IMR-90 (cell line): ENCODE measurements at regions not wholly inside any gene's neighbourhood (a gene's known extent, or its start where the extent isn't known, plus 50 kb on each side); places are given as distances from the start of the nearest gene placed in this dataset.

Experiments
- ATAC-seq: fragments of 200-7000 bp; cut with Tn5 transposase; 2 replicates; pipeline ENCODE4 v1.9.1; 2020; ENCODE audit warnings: low read depth, mild to moderate bottlenecking, moderate library complexity
- BruUV-seq: library from RNA; stranded (reverse); fragments of 400-500 nt; replicated peaks from 2 replicates; lab custom pipeline; 2021; lab: Mats Ljungman, UMichigan
- CTCF ChIA-PET: fragments of 300-600 bp; formaldehyde crosslinking; extraction: SDS; loops from one replicate; lab custom pipeline; 2021; ENCODE audit warnings: antibody characterized with exemption; lab: Yijun Ruan, JAX
- POLR2A ChIA-PET: fragments of 300-600 bp; sonication (Branson Sonifier 250); formaldehyde crosslinking; loops from one replicate; lab custom pipeline; 2022; ENCODE audit warnings: antibody characterized with exemption; ENCODE audit not compliant: unreplicated experiment; lab: Charles Lee
- DNase-seq: peaks from one replicate; pipeline ENCODE4 v3.0.0; 2013
- H2AFZ ChIP-seq: replicated peaks from 2 replicates; pipeline ENCODE3; 2013; ENCODE audit warnings: low read length, mild to moderate bottlenecking; ENCODE audit not compliant: poor library complexity
- H2AK5ac ChIP-seq: 2 replicates; pipeline ENCODE4 v1.6.1; 2013; ENCODE audit warnings: low read depth, low read length, inconsistent platforms
- H2AK9ac ChIP-seq: replicated peaks from 2 replicates; pipeline ENCODE3; 2013; ENCODE audit warnings: mild to moderate bottlenecking, low read depth, low read length, moderate library complexity; ENCODE audit not compliant: poor library complexity
- H2BK120ac ChIP-seq: 2 replicates; pipeline ENCODE4 v1.6.1; 2013; ENCODE audit warnings: low read depth, low read length, inconsistent platforms
- H2BK15ac ChIP-seq: 3 replicates; pipeline ENCODE4 v1.6.1; 2013; ENCODE audit warnings: low read depth, low read length, inconsistent platforms
- H2BK20ac ChIP-seq: 2 replicates; pipeline ENCODE4 v1.6.1; 2013; ENCODE audit warnings: low read depth, mild to moderate bottlenecking, inconsistent platforms, low read length, moderate library complexity
- H2BK5ac ChIP-seq: 2 replicates; pipeline ENCODE4 v1.6.1; 2013; ENCODE audit warnings: mild to moderate bottlenecking, low read depth, low read length, inconsistent platforms; ENCODE audit not compliant: poor library complexity, severe bottlenecking
- H3K14ac ChIP-seq: replicated peaks from 2 replicates; pipeline ENCODE4 v1.6.1; 2013; ENCODE audit warnings: low read depth, low read length, inconsistent platforms
- H3K18ac ChIP-seq: 2 replicates; pipeline ENCODE4 v1.6.1; 2013; ENCODE audit warnings: low read depth, low read length, control low read depth
- H3K23ac ChIP-seq: 2 replicates; pipeline ENCODE4 v1.6.1; 2013; ENCODE audit warnings: low read depth, low read length, inconsistent platforms
- H3K27ac ChIP-seq: 2 replicates; pipeline ENCODE4 v1.5.1; 2013; ENCODE audit warnings: mild to moderate bottlenecking, control low read depth, low read length; ENCODE audit not compliant: insufficient read depth
- H3K27me3 ChIP-seq: 2 replicates; pipeline ENCODE4 v1.6.1; 2013; ENCODE audit warnings: low read length; ENCODE audit not compliant: control insufficient read depth, insufficient read depth
- H3K36me3 ChIP-seq: 2 replicates; pipeline ENCODE4 v1.6.1; 2013; ENCODE audit warnings: low read length, mixed read lengths; ENCODE audit not compliant: control insufficient read depth, insufficient read depth
- H3K4ac ChIP-seq: 2 replicates; pipeline ENCODE4 v1.6.1; 2013; ENCODE audit warnings: low read depth, low read length, inconsistent platforms
- H3K4me1 ChIP-seq: 2 replicates; pipeline ENCODE4 v1.6.1; 2013; ENCODE audit warnings: low read length, mixed read lengths; ENCODE audit not compliant: control insufficient read depth, insufficient read depth
- H3K4me2 ChIP-seq: 2 replicates; pipeline ENCODE4 v1.6.1; 2013; ENCODE audit warnings: low read depth, mild to moderate bottlenecking, control low read depth, low read length, moderate library complexity
- H3K4me3 ChIP-seq: 2 replicates; pipeline ENCODE4 v1.5.1; 2013; ENCODE audit warnings: low read depth, mild to moderate bottlenecking, control low read depth, low read length, moderate library complexity; ENCODE audit not compliant: insufficient read depth
- H3K56ac ChIP-seq: 2 replicates; pipeline ENCODE4 v1.6.1; 2013; ENCODE audit warnings: low read length, inconsistent platforms; ENCODE audit not compliant: insufficient read depth; ENCODE audit errors: extremely low read depth
- H3K79me1 ChIP-seq, 2 experiments: 2 replicates each; pipeline ENCODE4 v1.6.1; 2013; ENCODE audit warnings: low read length in 2 of 2, inconsistent platforms in 1 of 2, low read depth in 1 of 2
- H3K9ac ChIP-seq: 2 replicates; pipeline ENCODE4 v1.6.1; 2013; ENCODE audit warnings: low read depth, low read length, control low read depth
- H3K9me1 ChIP-seq: 2 replicates; pipeline ENCODE4 v1.6.1; 2013; ENCODE audit warnings: low read length, inconsistent platforms; ENCODE audit not compliant: insufficient read depth
- H3K9me3 ChIP-seq: 2 replicates; pipeline ENCODE4 v1.6.1; 2013; ENCODE audit warnings: low read length; ENCODE audit not compliant: control insufficient read depth, insufficient read depth
- H4K20me1 ChIP-seq: 2 replicates; pipeline ENCODE4 v1.6.1; 2013; ENCODE audit warnings: low read length, inconsistent platforms; ENCODE audit not compliant: insufficient read depth
- H4K5ac ChIP-seq: 2 replicates; pipeline ENCODE4 v1.6.1; 2013; ENCODE audit warnings: mild to moderate bottlenecking, low read depth, low read length, control low read depth
- H4K8ac ChIP-seq, 2 experiments: 2 replicates each; pipeline ENCODE4 v1.6.1; 2013; ENCODE audit warnings: low read depth in 2 of 2, low read length in 2 of 2, control low read depth in 1 of 2, inconsistent platforms in 1 of 2
- H4K91ac ChIP-seq: 2 replicates; pipeline ENCODE4 v1.6.1; 2013; ENCODE audit warnings: low read depth, low read length, inconsistent platforms; ENCODE audit not compliant: insufficient read depth
- BHLHE40 ChIP-seq: fragments of 150-350 bp; IDR thresholded peaks from 2 replicates; pipeline ENCODE4 v1.6.1; 2016; ENCODE audit warnings: mild to moderate bottlenecking, low read depth, low read length
- CHD1 ChIP-seq: IDR thresholded peaks from 2 replicates; pipeline ENCODE4 v1.6.1; 2012; ENCODE audit warnings: low read depth, low read length, improper control_type of control experiment
- FOS ChIP-seq: fragments of 150-350 bp; IDR thresholded peaks from 2 replicates; pipeline ENCODE4 v1.6.1; 2016; ENCODE audit warnings: low read depth, low read length
- MXI1 ChIP-seq: IDR thresholded peaks from 2 replicates; pipeline ENCODE4 v1.6.1; 2012; ENCODE audit warnings: low read depth, mild to moderate bottlenecking, low read length, moderate library complexity, borderline replicate concordance
- POLR2A ChIP-seq: IDR thresholded peaks from 2 replicates; pipeline ENCODE4 v1.6.1; 2012; ENCODE audit warnings: mild to moderate bottlenecking, low read depth, low read length
- SMC3 ChIP-seq: fragments of 150-350 bp; IDR thresholded peaks from 2 replicates; pipeline ENCODE4 v1.6.1; 2016; ENCODE audit warnings: low read depth, mild to moderate bottlenecking, antibody characterized with exemption, low read length, moderate library complexity
- USF2 ChIP-seq: fragments of 150-350 bp; IDR thresholded peaks from 2 replicates; pipeline ENCODE4 v1.6.1; 2017; ENCODE audit warnings: mild to moderate bottlenecking, antibody characterized with exemption, low read length, low read depth
- WGBS, 2 experiments: methylation state at CpG; one replicate each; pipeline versions ENCODE4 v1.1.5 to v1.1.7; 2013; ENCODE audit warnings: missing lambda C conversion rate in 2 of 2; ENCODE audit not compliant: insufficient read length in 1 of 2; ENCODE audit errors: extremely low coverage in 2 of 2; 5-methylcytosine and 5-hydroxymethylcytosine counted together
- dilution Hi-C: fragments of 300-500 bp; cut with HindIII; formaldehyde crosslinking; loops from one replicate; pipeline ENCODE4 v1.14.3; 2018; ENCODE audit warnings: low sequenced_read_pairs; ENCODE audit not compliant: unreplicated experiment
- in situ Hi-C: fragments of 300-500 bp; cut with MboI; formaldehyde crosslinking; loops from 3 replicates; pipeline ENCODE4 v1.14.3; 2019; ENCODE audit warnings: low sequenced_read_pairs, inconsistent platforms, mixed read lengths
- intact Hi-C: fragments of 100-400 bp; cut with micrococcal nuclease; formaldehyde crosslinking; loops from 2 replicates; pipeline ENCODE4 v1.10.0; 2022

DNA sequence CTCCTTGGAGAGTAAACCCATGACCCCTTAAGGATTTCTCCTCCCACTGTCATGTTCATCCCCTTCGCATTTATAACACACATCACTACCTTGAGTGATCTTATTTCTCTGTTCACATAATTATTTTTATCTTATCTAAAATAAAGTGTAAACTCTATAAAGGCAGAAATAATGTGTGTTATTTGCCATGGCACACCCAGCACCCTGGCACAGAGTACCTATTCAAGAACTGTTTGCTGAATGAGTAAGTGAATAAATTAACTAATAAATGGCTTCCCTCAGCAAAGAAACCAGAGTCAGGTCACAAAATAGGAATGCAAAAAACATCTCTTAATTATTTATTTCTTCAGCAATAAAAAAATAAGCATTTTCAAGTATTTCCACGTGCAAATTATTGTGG lies 330.3 kb upstream of the GHITM start:
- CTCF ChIA-PET, result no interaction called here
- DNase-seq (no peak), ATAC-seq (no peak)
- Histone ChIP-seq H3K4me3 (no peak overlapping the region), H3K9me1 (no peaks in the 10 kb centered on the region), H3K14ac (no peak overlapping the region), H2BK15ac (no peak overlapping the region), H3K9ac (no peak overlapping the region), H3K9me3 (peaks cover 8% of the 10 kb centered on the region; the same call in 1 of the 2 replicates), H4K5ac (no peak overlapping the region), H2AK5ac (no peak overlapping the region), H3K18ac (no peak overlapping the region), H3K4me2 (no peak overlapping the region), H4K91ac (no peak overlapping the region), H3K27me3 (no peaks in the 10 kb centered on the region), H2BK120ac (no peak overlapping the region), H3K36me3 (no peaks in the 10 kb centered on the region), H3K79me1 (no peaks in the 10 kb centered on the region), H2BK20ac (no peak overlapping the region), H3K27ac (no peak overlapping the region), H3K4ac (no peak overlapping the region), H3K56ac (no peak overlapping the region), H2AFZ (no peak overlapping the region), H3K4me1 (no peaks in the 10 kb centered on the region), H4K8ac (no peak overlapping the region), H4K20me1 (no peaks in the 10 kb centered on the region), H2BK5ac (no peak overlapping the region), H3K23ac (no peak overlapping the region), H2AK9ac (no peak overlapping the region)
- no peak for TF ChIP-seq BHLHE40
- TF ChIP-seq MXI1, result no peak
- no peak for TF ChIP-seq POLR2A
- no peak for TF ChIP-seq SMC3
- no peak for TF ChIP-seq FOS
- TF ChIP-seq CHD1, result no peak
- no peak for TF ChIP-seq USF2
- BruUV-seq, result no TSS peak
- WGBS, 2 experiments, result no CpG with 5 or more reads among the region's 2 CpGs
- intact Hi-C loops, result no loop called here
- dilution Hi-C loops, result no loop called here
- POLR2A ChIA-PET, result no interaction called here
- in situ Hi-C loops, result no loop called here
